GM12865 (cell line): ENCODE measurements at regions not wholly inside any gene's neighbourhood (a gene's known extent, or its start where the extent isn't known, plus 50 kb on each side); places are given as distances from the start of the nearest gene placed in this dataset.

Experiments
- DNase-seq: peaks from one replicate; pipeline ENCODE4 v3.0.0; 2010; ENCODE audit warnings: low read depth
- H3K4me3 ChIP-seq: 2 replicates; pipeline ENCODE4 v1.5.1; 2011; ENCODE audit warnings: mild to moderate bottlenecking, low read depth, low read length, control low read depth
- TF ChIP-seq, protein P1 (sequence below): IDR thresholded peaks from 2 replicates; pipeline ENCODE4 v1.5.1; 2011; ENCODE audit warnings: low read length, control low read depth, low read depth, inconsistent platforms; ENCODE audit not compliant: insufficient read depth; ENCODE audit errors: missing control alignments

DNA sequence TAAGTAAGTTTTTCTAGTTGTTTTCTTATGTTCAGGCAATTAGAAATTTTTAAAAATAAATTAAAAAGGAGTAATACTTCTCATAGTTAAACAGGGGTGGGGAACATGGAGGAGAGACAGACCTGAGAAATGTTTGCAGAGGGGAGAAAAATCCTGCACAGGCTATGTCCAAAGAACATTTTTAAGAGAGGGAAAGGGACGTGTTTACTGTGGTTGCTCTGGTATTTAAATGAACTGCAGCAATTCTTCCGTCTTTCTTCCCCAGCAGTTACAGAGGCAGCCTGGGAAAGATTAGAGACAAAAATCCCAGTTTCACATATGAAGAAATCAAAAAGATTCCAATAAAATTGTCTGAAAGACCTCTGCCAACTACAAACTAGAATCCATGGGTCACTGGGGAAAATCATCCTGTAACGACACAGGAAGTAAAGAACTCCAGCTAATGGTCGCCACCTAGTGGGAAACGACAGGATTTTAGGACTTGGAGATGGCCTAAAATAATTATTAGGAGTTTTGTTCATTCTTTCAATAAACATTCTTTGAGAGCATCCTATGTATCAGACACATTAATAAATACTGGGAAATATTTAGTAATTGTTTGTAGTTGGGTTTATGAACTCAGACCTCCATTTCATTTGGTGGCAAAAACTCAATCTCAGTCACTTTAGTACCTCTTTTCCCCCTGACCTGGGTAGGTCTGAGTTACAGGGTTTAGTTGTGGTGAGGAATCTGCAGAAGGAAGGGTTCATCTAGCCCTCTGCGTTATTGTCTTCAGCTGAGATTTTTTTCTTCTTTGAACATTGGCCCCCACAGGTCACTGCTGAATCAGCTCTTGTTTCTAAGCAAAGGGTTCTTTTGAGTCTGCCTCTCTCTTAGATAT is 69.9 kb upstream of the GOLIM4 start:
- DNase-seq = peak; percentile 83
- TF ChIP-seq, protein P1, sequence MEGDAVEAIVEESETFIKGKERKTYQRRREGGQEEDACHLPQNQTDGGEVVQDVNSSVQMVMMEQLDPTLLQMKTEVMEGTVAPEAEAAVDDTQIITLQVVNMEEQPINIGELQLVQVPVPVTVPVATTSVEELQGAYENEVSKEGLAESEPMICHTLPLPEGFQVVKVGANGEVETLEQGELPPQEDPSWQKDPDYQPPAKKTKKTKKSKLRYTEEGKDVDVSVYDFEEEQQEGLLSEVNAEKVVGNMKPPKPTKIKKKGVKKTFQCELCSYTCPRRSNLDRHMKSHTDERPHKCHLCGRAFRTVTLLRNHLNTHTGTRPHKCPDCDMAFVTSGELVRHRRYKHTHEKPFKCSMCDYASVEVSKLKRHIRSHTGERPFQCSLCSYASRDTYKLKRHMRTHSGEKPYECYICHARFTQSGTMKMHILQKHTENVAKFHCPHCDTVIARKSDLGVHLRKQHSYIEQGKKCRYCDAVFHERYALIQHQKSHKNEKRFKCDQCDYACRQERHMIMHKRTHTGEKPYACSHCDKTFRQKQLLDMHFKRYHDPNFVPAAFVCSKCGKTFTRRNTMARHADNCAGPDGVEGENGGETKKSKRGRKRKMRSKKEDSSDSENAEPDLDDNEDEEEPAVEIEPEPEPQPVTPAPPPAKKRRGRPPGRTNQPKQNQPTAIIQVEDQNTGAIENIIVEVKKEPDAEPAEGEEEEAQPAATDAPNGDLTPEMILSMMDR = peak; percentile 65
- H3K4me3 ChIP-seq = no peak overlapping the region

DNA sequence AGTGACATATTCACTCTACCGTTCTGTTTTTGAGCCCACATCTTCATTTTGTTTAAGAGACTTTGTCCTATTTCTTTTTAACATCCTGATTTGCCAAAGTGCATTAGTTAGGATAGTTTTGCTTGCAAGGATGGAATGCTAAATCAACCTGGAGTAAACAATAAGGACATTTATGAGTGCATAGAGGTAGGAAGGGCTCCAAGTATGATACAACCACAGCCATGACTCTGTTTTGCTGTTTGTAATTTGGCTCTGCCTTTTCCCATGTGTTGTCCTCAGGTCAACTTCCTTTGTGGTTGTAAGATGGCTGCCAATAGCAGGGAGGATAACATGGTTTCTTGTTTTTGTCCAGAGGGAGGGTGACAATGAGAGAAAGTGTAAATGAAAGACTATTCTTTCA is 66.4 kb upstream of the GOLIM4 start:
- TF ChIP-seq, protein P1 = no peak
- DNase-seq = no peak
- H3K4me3 ChIP-seq = no peak overlapping the region

DNA sequence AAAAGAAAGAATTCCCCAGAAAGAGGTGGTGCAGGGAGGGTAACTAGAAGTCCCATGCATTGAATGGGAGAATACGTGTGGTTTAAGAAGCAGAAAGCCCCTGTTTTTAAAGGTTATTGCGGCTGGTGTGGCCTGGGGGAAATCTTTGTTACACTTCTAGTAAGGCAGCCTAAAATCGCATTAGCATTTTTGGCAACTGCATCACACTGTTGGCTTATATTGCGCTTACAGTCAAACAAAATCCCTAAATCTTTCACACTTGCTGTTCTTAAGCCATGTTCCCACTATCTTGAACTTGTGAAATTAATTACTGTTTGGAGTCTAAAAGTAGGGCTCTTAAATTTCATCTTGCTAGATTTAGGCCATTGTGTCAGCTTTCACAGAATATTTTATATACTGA is 66.0 kb upstream of the GOLIM4 start:
- no peak for DNase-seq
- TF ChIP-seq, protein P1 = no peak
- H3K4me3 ChIP-seq = no peak overlapping the region

DNA sequence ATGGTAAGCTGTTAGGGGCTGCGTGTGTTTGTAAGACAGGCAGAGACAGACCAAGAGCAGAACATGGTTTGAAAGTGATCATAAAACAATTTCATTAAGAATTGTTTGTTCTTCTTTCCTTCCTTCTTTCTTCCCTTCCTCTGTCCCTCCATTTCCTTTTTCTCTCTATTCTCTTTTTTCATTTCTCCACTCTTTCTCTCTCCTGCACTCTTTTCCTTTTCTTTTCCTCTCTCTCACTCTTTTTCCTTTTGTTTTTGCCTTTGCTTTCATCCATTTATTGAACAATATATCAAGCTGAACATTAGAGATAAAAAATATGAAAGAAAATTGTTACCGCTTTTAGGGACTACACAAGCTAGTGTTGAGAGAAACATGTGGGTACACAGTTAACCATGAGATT is 62.2 kb upstream of the GOLIM4 start:
- H3K4me3 ChIP-seq = no peak overlapping the region
- TF ChIP-seq, protein P1 = no peak

DNA sequence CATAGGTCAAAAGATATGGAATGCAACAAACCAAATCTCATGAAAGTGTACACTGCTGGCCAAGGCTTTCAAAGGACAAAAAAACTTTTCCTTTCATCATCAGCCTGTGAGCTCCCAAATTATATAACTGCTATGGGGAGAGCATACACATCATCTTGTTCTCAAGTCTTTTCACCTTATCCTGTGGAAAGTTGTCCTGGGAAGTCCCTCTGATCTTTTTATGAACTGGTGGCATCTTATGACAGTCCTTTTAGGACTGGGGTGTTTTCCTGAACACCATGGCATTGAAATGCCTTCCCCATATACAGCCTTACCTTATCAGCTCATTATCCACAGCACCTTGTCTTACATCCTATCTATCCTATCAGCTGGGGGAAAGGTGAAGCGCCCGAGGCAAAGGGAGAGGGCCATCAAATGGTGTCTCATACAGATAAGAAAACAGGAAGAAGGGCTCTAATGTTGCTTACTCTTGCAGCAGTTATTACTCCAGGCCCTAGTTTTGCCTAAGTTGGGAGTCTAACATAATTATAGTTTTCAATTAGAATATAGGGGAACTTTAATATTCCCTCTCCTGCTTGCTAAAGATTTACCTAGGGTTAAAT is 61.5 kb upstream of the GOLIM4 start:
- no peak for DNase-seq
- TF ChIP-seq, protein P1 = no peak
- no peak overlapping the region for H3K4me3 ChIP-seq

More for the DNA sequence above, 62.2 kb upstream of the GOLIM4 start:
- DNase-seq = no peak

DNA sequence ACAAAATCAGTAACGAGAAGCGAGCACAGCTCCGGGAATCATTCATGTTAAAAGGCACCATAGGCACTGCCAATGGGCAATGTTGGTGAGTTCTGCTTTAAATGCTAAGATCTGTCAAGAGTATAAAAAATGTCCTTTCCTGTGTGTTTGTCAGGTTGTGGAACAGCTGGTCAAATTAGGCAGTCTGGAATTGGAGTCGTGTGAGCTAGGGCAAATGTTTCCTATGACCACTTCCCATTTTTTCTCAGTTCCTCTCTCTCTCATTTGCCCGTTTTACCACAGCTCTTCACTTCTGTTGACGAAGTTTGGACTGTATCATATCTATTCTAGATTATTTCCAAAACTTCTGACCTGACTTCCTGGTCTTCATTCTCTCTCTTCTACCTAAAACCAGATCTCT is 60.8 kb upstream of the GOLIM4 start:
- no peak overlapping the region for H3K4me3 ChIP-seq
- DNase-seq = no peak
- TF ChIP-seq, protein P1 = no peak

DNA sequence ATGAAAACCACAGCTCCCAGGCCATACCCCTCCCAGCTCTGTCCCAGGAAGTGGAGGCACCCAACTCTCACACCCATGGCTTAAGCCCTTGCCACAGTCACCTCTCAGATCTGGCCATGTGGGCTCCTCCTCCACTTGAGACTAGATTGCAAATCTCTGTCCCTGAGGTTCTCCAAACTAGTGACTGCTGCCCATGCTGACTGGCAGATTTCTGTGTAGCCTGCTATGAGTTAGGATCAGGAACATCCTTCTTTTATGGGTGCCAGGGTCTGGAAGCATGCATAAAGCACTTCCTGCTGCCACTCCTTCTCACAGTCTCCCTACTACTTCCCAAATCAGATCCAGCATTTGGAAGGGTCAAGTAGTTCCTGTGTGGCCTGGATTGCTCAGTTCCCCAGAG is 59.6 kb upstream of the GOLIM4 start:
- H3K4me3 ChIP-seq = no peak overlapping the region
- TF ChIP-seq, protein P1 = no peak
- no peak for DNase-seq
